WERI-Rb-1 (cell line): ENCODE measurements at regions not wholly inside any gene's neighbourhood (a gene's known extent, or its start where the extent isn't known, plus 50 kb on each side); places are given as distances from the start of the nearest gene placed in this dataset.

Experiments
- DNase-seq: peaks from one replicate; pipeline ENCODE4 v3.0.0-alpha.2; 2020
- H3K27ac ChIP-seq: fragments of 250-450 bp; sonication (Bioruptor Pico); 2 replicates; pipeline ENCODE4 v1.5.1; 2020; ENCODE audit warnings: mild to moderate bottlenecking, moderate library complexity
- H3K27me3 ChIP-seq: fragments of 250-450 bp; sonication (Bioruptor Pico); 2 replicates; pipeline ENCODE4 v1.5.1; 2021; ENCODE audit warnings: mild to moderate bottlenecking, low read depth, moderate library complexity; ENCODE audit not compliant: insufficient read depth, severe bottlenecking
- H3K36me3 ChIP-seq: fragments of 250-450 bp; sonication (Bioruptor Pico); 2 replicates; pipeline ENCODE4 v1.5.1; 2020; ENCODE audit warnings: mild to moderate bottlenecking, moderate library complexity
- H3K4me3 ChIP-seq: 2 replicates; pipeline ENCODE4 v1.5.1; 2011; ENCODE audit warnings: low read depth, mild to moderate bottlenecking, control low read depth, low read length
- H3K9me3 ChIP-seq: fragments of 250-450 bp; sonication (Bioruptor Pico); 2 replicates; pipeline ENCODE4 v1.5.1; 2021; ENCODE audit warnings: mild to moderate bottlenecking, moderate library complexity; ENCODE audit not compliant: severe bottlenecking
- CTCF ChIP-seq: IDR thresholded peaks from 2 replicates; pipeline ENCODE4 v1.5.1; 2011; ENCODE audit warnings: low read depth, mild to moderate bottlenecking, control low read depth, inconsistent platforms, low read length

GRCh38 chr2:15006667-15007066 lies 374.1 kb downstream of the LRATD1 start:
- no peak for TF ChIP-seq CTCF
- Histone ChIP-seq H3K27ac (no peak overlapping the region), H3K27me3 (no peaks in the 10 kb centered on the region), H3K36me3 (no peaks in the 10 kb centered on the region), H3K9me3 (peaks cover 3% of the 10 kb centered on the region), H3K4me3 (no peak overlapping the region)
- DNase-seq: no peak

- Histone ChIP-seq H3K27ac (no peak overlapping the region), H3K36me3 (no peaks in the 10 kb centered on the region), H3K9me3 (peaks cover 10% of the 10 kb centered on the region), H3K4me3 (no peak overlapping the region), H3K27me3 (no peaks in the 10 kb centered on the region)
- TF ChIP-seq CTCF: no peak
- DNase-seq: no peak
Measured at GRCh38 chr2:15009681-15010080, 377.2 kb downstream of the LRATD1 start.

GRCh38 chr2:15010346-15010745 lies 377.8 kb downstream of the LRATD1 start:
- no peak for DNase-seq

GRCh38 chr2:15018814-15019213 lies 386.3 kb downstream of the LRATD1 start:
- H3K9me3 ChIP-seq: no peaks in the 10 kb centered on the region
- no peak for DNase-seq
- TF ChIP-seq CTCF: no peak
- no peak overlapping the region for H3K27ac ChIP-seq
- H3K27me3 ChIP-seq: no peaks in the 10 kb centered on the region
- H3K36me3 ChIP-seq: no peaks in the 10 kb centered on the region
- no peak overlapping the region for H3K4me3 ChIP-seq

More at GRCh38 chr2:15010346-15010745, 377.8 kb downstream of the LRATD1 start:
- Histone ChIP-seq H3K27me3 (no peaks in the 10 kb centered on the region), H3K36me3 (no peaks in the 10 kb centered on the region), H3K4me3 (no peak overlapping the region), H3K27ac (no peak overlapping the region), H3K9me3 (peaks cover 10% of the 10 kb centered on the region)
- no peak for TF ChIP-seq CTCF

- TF ChIP-seq CTCF: no peak
Measured at GRCh38 chr2:15023221-15023620, 390.7 kb downstream of the LRATD1 start.

GRCh38 chr2:15028406-15028805 lies 395.9 kb downstream of the LRATD1 start:
- Histone ChIP-seq H3K4me3 (no peak overlapping the region), H3K27me3 (no peaks in the 10 kb centered on the region), H3K36me3 (no peaks in the 10 kb centered on the region), H3K27ac (no peak overlapping the region), H3K9me3 (no peaks in the 10 kb centered on the region)
- DNase-seq: no peak
- no peak for TF ChIP-seq CTCF

More at GRCh38 chr2:15023221-15023620, 390.7 kb downstream of the LRATD1 start:
- Histone ChIP-seq H3K9me3 (no peaks in the 10 kb centered on the region), H3K27ac (no peak overlapping the region), H3K27me3 (no peaks in the 10 kb centered on the region), H3K4me3 (no peak overlapping the region), H3K36me3 (no peaks in the 10 kb centered on the region)
- no peak for DNase-seq
